C4-2B (cell line): ENCODE measurements at regions not wholly inside any gene's neighbourhood (a gene's known extent, or its start where the extent isn't known, plus 50 kb on each side); places are given as distances from the start of the nearest gene placed in this dataset.

Source experiments
- H3K27ac ChIP-seq: fragments of 450-650 bp; 2 replicates; pipeline ENCODE4 v1.5.1; 2017
- CTCF ChIP-seq: fragments of 450-650 bp; conservative IDR thresholded peaks from 2 replicates; pipeline ENCODE4 v1.5.1; 2017; ENCODE audit warnings: mild to moderate bottlenecking
- ZFX ChIP-seq: fragments of 450-650 bp; IDR thresholded peaks from 2 replicates; pipeline ENCODE4 v1.6.1; 2017

GRCh38 chr4:186875476-186875875 is 151.8 kb upstream of the FAT1 start:
- H3K27ac ChIP-seq, result no peak overlapping the region
- TF ChIP-seq ZFX (no peak), CTCF (no peak)

- H3K27ac ChIP-seq, result no peak overlapping the region
- TF ChIP-seq ZFX (no peak), CTCF (no peak)
Observed at GRCh38 chr4:186876961-186877626, 153.4 kb upstream of the FAT1 start.

- TF ChIP-seq ZFX (no peak), CTCF (no peak)
- no peak overlapping the region for H3K27ac ChIP-seq
Observed at GRCh38 chr4:186878203-186878776, 154.6 kb upstream of the FAT1 start.

- H3K27ac ChIP-seq, result no peak overlapping the region
- TF ChIP-seq ZFX (no peak), CTCF (no peak)
Observed at GRCh38 chr4:186881521-186882220, 158.0 kb upstream of the FAT1 start.

GRCh38 chr4:186882293-186882692 is 158.6 kb upstream of the FAT1 start:
- H3K27ac ChIP-seq, result no peak overlapping the region
- TF ChIP-seq ZFX (no peak), CTCF (no peak)

GRCh38 chr4:186885289-186885688 is 161.6 kb upstream of the FAT1 start:
- no peak for TF ChIP-seq ZFX
- TF ChIP-seq CTCF, result no peak
- no peak overlapping the region for H3K27ac ChIP-seq

GRCh38 chr4:186886759-186887158 is 163.1 kb upstream of the FAT1 start:
- TF ChIP-seq ZFX, result no peak
- TF ChIP-seq CTCF, result no peak
- no peak overlapping the region for H3K27ac ChIP-seq
